HL-60 (cell line): ENCODE measurements at regions not wholly inside any gene's neighbourhood (a gene's known extent, or its start where the extent isn't known, plus 50 kb on each side); places are given as distances from the start of the nearest gene placed in this dataset.

Experiments used
- DNase-seq, 2 experiments: peaks; one replicate each; pipeline ENCODE4 v3.0.0-alpha.2; 2010 to 2020; ENCODE audit warnings: low read depth in 1 of 2, low spot score in 1 of 2
- H3K27ac ChIP-seq: fragments of 250-450 bp; sonication (Bioruptor Pico); replicated peaks from 2 replicates; pipeline ENCODE4 v1.5.1; 2020; ENCODE audit warnings: mild to moderate bottlenecking, moderate library complexity
- H3K27me3 ChIP-seq: fragments of 250-450 bp; sonication (Bioruptor Pico); 2 replicates; pipeline ENCODE4 v1.5.1; 2021; ENCODE audit warnings: mild to moderate bottlenecking, moderate library complexity; ENCODE audit not compliant: insufficient read depth, poor library complexity, severe bottlenecking
- H3K4me3 ChIP-seq: replicated peaks from 2 replicates; pipeline ENCODE4 v1.5.1; 2011; ENCODE audit warnings: mild to moderate bottlenecking, control low read depth, low read length; ENCODE audit not compliant: insufficient read depth
- CTCF ChIP-seq: IDR thresholded peaks from one replicate; pipeline ENCODE4 v1.5.1; 2011; ENCODE audit warnings: low read length, control low read depth, inconsistent platforms; ENCODE audit not compliant: insufficient read depth
- GABPA ChIP-seq: IDR thresholded peaks from 2 replicates; pipeline ENCODE4 v1.6.1; 2012; ENCODE audit warnings: low read depth
- POLR2AphosphoS5 ChIP-seq: IDR thresholded peaks from 2 replicates; pipeline ENCODE4 v1.6.1; 2012; ENCODE audit warnings: low read depth
- SPI1 ChIP-seq: IDR thresholded peaks from 2 replicates; pipeline ENCODE4 v1.6.1; 2012; ENCODE audit warnings: low read depth, mild to moderate bottlenecking, borderline replicate concordance
- TF ChIP-seq, protein P1 (sequence below): IDR thresholded peaks from 2 replicates; pipeline ENCODE4 v1.6.1; 2012; ENCODE audit warnings: low read depth; ENCODE audit not compliant: insufficient replicate concordance

- DNase-seq: no peak
- H3K27ac ChIP-seq: no peak overlapping the region
- no peaks in the 10 kb centered on the region for H3K27me3 ChIP-seq
- H3K4me3 ChIP-seq: no peak overlapping the region
- TF ChIP-seq CTCF: no peak
- TF ChIP-seq, protein P1, sequence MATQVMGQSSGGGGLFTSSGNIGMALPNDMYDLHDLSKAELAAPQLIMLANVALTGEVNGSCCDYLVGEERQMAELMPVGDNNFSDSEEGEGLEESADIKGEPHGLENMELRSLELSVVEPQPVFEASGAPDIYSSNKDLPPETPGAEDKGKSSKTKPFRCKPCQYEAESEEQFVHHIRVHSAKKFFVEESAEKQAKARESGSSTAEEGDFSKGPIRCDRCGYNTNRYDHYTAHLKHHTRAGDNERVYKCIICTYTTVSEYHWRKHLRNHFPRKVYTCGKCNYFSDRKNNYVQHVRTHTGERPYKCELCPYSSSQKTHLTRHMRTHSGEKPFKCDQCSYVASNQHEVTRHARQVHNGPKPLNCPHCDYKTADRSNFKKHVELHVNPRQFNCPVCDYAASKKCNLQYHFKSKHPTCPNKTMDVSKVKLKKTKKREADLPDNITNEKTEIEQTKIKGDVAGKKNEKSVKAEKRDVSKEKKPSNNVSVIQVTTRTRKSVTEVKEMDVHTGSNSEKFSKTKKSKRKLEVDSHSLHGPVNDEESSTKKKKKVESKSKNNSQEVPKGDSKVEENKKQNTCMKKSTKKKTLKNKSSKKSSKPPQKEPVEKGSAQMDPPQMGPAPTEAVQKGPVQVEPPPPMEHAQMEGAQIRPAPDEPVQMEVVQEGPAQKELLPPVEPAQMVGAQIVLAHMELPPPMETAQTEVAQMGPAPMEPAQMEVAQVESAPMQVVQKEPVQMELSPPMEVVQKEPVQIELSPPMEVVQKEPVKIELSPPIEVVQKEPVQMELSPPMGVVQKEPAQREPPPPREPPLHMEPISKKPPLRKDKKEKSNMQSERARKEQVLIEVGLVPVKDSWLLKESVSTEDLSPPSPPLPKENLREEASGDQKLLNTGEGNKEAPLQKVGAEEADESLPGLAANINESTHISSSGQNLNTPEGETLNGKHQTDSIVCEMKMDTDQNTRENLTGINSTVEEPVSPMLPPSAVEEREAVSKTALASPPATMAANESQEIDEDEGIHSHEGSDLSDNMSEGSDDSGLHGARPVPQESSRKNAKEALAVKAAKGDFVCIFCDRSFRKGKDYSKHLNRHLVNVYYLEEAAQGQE: no peak
- no peak for TF ChIP-seq POLR2AphosphoS5
- TF ChIP-seq SPI1: no peak
- no peak for TF ChIP-seq GABPA
These were observed 50.1 kb upstream of the PIEZO2 start for GRCh38 chr18:11199477-11199876.
